ENCODE measurements at regions not wholly inside any gene's neighbourhood (a gene's known extent, or its start where the extent isn't known, plus 50 kb on each side); places are given as distances from the start of the nearest gene placed in this dataset.

- TF ChIP-seq, protein P1, sequence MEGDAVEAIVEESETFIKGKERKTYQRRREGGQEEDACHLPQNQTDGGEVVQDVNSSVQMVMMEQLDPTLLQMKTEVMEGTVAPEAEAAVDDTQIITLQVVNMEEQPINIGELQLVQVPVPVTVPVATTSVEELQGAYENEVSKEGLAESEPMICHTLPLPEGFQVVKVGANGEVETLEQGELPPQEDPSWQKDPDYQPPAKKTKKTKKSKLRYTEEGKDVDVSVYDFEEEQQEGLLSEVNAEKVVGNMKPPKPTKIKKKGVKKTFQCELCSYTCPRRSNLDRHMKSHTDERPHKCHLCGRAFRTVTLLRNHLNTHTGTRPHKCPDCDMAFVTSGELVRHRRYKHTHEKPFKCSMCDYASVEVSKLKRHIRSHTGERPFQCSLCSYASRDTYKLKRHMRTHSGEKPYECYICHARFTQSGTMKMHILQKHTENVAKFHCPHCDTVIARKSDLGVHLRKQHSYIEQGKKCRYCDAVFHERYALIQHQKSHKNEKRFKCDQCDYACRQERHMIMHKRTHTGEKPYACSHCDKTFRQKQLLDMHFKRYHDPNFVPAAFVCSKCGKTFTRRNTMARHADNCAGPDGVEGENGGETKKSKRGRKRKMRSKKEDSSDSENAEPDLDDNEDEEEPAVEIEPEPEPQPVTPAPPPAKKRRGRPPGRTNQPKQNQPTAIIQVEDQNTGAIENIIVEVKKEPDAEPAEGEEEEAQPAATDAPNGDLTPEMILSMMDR (IDR thresholded peaks at IDR 0.05), result no peak
- no peak overlapping the region for H3K4me3 Mint-ChIP-seq
Measured at GRCh38 chrX:63466690-63467089, 115.6 kb upstream of the SPIN4 start.

DNA sequence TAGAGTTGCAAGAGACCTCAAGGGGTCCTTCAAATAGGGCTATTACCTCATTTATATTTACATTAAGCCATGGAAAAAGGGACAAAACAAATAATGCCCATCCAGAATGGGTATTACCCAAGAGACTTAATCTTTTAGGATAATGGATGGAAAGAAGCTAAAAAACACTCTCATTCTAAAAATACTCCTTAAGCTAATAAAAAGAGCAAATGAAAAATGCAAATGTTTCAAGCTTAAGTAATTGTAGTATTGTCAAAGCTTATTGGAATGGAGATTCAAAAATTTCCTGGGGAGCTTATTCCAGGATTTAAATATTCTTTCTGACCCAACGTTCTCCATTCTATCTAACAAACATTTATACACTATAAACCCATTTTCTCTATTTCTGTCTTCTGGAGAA lies 107.8 kb upstream of the SPIN4 start:
- Histone ChIP-seq H3K4me1 (ENCODE audit: insufficient read depth, low read length) (no peaks in the 10 kb centered on the region), H3K27me3 (ENCODE audit: control insufficient read depth in 1 of 2, insufficient read depth in 2 of 2, low read length in 2 of 2) (no peaks in the 10 kb centered on the region), H3K9me3 (ENCODE audit: control insufficient read depth in 1 of 2, insufficient read depth in 1 of 2, low read length in 2 of 2) (peaks cover 0 to 18% of the 10 kb centered on the region in 2 experiments), H3K36me3 (ENCODE audit: insufficient read depth, low read length) (peaks cover under 1% of the 10 kb centered on the region), H3K4me3 (ENCODE audit: low read length) (no peak overlapping the region), H3K27ac (ENCODE audit: low read depth in 1 of 2, low read length in 2 of 2) (no peak overlapping the region)
- H3K9me3 Mint-ChIP-seq, result peaks cover 6% of the 10 kb centered on the region
- peaks cover 70% of the 10 kb centered on the region for H3K36me3 Mint-ChIP-seq (ENCODE audit: low read depth)
- ChIA-PET CTCF (no interaction called here), POLR2A (no interaction called here)
- no peaks in the 10 kb centered on the region for H3K4me1 Mint-ChIP-seq (ENCODE audit: low read depth)
- no peak for DNase-seq
- TF ChIP-seq, protein P1 (IDR thresholded peaks at IDR 0.05), result no peak
- intact Hi-C loops (cut with DNase I, micrococcal nuclease), result no loop called here
- H3K4me3 Mint-ChIP-seq, result no peak overlapping the region
- no peak for ATAC-seq (ENCODE audit: poor library complexity)
- no peak overlapping the region for H3K27ac Mint-ChIP-seq
- no peaks in the 10 kb centered on the region for H3K27me3 Mint-ChIP-seq

More at GRCh38 chrX:63466690-63467089, 115.6 kb upstream of the SPIN4 start:
- no peak for DNase-seq
- Histone ChIP-seq H3K4me1 (ENCODE audit: insufficient read depth, low read length) (no peaks in the 10 kb centered on the region), H3K36me3 (ENCODE audit: insufficient read depth, low read length) (peaks cover 2% of the 10 kb centered on the region), H3K9me3 (ENCODE audit: control insufficient read depth in 1 of 2, insufficient read depth in 1 of 2, low read length in 2 of 2) (peaks cover 13 to 26% of the 10 kb centered on the region in 2 experiments), H3K27ac (ENCODE audit: low read depth in 1 of 2, low read length in 2 of 2) (no peak overlapping the region), H3K4me3 (ENCODE audit: low read length) (no peak overlapping the region), H3K27me3 (ENCODE audit: control insufficient read depth in 1 of 2, insufficient read depth in 2 of 2, low read length in 2 of 2) (no peaks in the 10 kb centered on the region)
- Mint-ChIP-seq H3K27me3 (no peaks in the 10 kb centered on the region), H3K36me3 (ENCODE audit: low read depth) (peaks cover 75% of the 10 kb centered on the region), H3K27ac (no peak overlapping the region), H3K9me3 (peaks cover 5% of the 10 kb centered on the region), H3K4me1 (ENCODE audit: low read depth) (no peaks in the 10 kb centered on the region)
- intact Hi-C loops (cut with DNase I, micrococcal nuclease), result no loop called here
- ChIA-PET CTCF (no interaction called here), POLR2A (no interaction called here)
- ATAC-seq (ENCODE audit: poor library complexity), result no peak

GRCh38 chrX:63453571-63453970 lies 102.4 kb upstream of the SPIN4 start:
- ChIA-PET POLR2A (no interaction called here), CTCF (no interaction called here)
- intact Hi-C loops (cut with DNase I, micrococcal nuclease), result no loop called here
- no peak overlapping the region for H3K27ac ChIP-seq (ENCODE audit: low read depth in 1 of 2, low read length in 2 of 2)
- H3K36me3 ChIP-seq (ENCODE audit: insufficient read depth, low read length), result peaks cover 9% of the 10 kb centered on the region
- no peak for ATAC-seq (ENCODE audit: poor library complexity)
- no peaks in the 10 kb centered on the region for H3K27me3 Mint-ChIP-seq
- no peak for DNase-seq
- H3K4me1 ChIP-seq (ENCODE audit: insufficient read depth, low read length), result no peaks in the 10 kb centered on the region
- peaks cover 83% of the 10 kb centered on the region for H3K36me3 Mint-ChIP-seq (ENCODE audit: low read depth)
- no peak overlapping the region for H3K4me3 ChIP-seq (ENCODE audit: low read length)
- H3K27ac Mint-ChIP-seq, result no peak overlapping the region
- TF ChIP-seq, protein P1 (IDR thresholded peaks at IDR 0.05), result no peak
- H3K4me1 Mint-ChIP-seq (ENCODE audit: low read depth), result no peaks in the 10 kb centered on the region
- H3K9me3 ChIP-seq (ENCODE audit: control insufficient read depth in 1 of 2, insufficient read depth in 1 of 2, low read length in 2 of 2), result peaks cover 12 to 18% of the 10 kb centered on the region in 2 experiments
- H3K9me3 Mint-ChIP-seq, result peaks cover 5% of the 10 kb centered on the region
- no peaks in the 10 kb centered on the region for H3K27me3 ChIP-seq (ENCODE audit: control insufficient read depth in 1 of 2, insufficient read depth in 2 of 2, low read length in 2 of 2)
- no peak overlapping the region for H3K4me3 Mint-ChIP-seq

Data from CD4-positive, alpha-beta T cell (primary cell).